Mucosa of descending colon (tissue), 3 donors: ENCODE measurements at regions not wholly inside any gene's neighbourhood (a gene's known extent, or its start where the extent isn't known, plus 50 kb on each side); places are given as distances from the start of the nearest gene placed in this dataset.

ENCODE experiments used
- ATAC-seq: fragments of 200-7000 bp; cut with Tn5 transposase; one replicate; pipeline ENCODE4 v1.9.1; 2020; ENCODE audit warnings: mild to moderate bottlenecking, moderate library complexity
- DNase-seq, 3 donors: peaks; one replicate each; pipeline ENCODE4 v3.0.0-alpha.2; 2020
- H3K36me3 ChIP-seq: fragments of 200-600 bp; one replicate; pipeline ENCODE4 v1.8.0; 2021; ENCODE audit warnings: low read depth, mild to moderate bottlenecking
- H3K4me1 ChIP-seq: fragments of 200-600 bp; one replicate; pipeline ENCODE4 v1.8.0; 2021; ENCODE audit warnings: low read depth, mild to moderate bottlenecking
- H3K4me3 ChIP-seq: fragments of 200-600 bp; one replicate; pipeline ENCODE4 v1.8.0; 2021; ENCODE audit warnings: mild to moderate bottlenecking
- H3K9me3 ChIP-seq: fragments of 200-600 bp; one replicate; pipeline ENCODE4 v1.8.0; 2021; ENCODE audit warnings: mild to moderate bottlenecking
- intact Hi-C, 2 donors: fragments of 100-400 bp; cut with DNase I in 1 of 2; cut with micrococcal nuclease in 1 of 2; formaldehyde crosslinking; loops; one replicate each; pipeline versions ENCODE4 v1.11.0 to v1.11.1; 2022; cut with DNase I, micrococcal nuclease
- TF ChIP-seq, protein P1 (sequence below): fragments of 200-600 bp; IDR thresholded peaks from one replicate; pipeline ENCODE4 v1.8.0; 2022; ENCODE audit warnings: antibody characterized with exemption, mild to moderate bottlenecking
- donor health status: DM: no; HTN: no; CAD: no; lungs with moderate emphysema.
- donor health status: DM: no; HTN: no; CAD: no.
- donor health status: DM: no; HTN: yes; CAD: no.

DNA sequence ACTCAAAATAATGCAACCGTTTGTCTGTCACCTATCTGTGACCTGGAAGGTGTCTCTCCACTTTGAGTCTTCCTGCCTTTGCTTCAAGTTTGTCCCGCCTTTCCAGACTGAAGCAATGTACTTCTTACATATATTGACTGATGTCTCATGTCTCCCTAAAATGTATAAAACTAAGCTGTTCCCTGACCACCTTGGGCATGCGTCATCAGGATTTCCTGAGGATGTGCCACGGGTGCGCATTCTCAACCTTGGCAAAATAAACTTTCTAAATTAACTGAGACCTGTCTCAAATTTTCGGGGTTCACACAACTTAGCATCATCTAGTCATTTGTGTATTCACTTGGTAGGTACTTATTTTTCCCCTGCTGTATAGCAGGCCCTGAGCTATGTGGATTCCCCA, 65.3 kb upstream of the JCAD start:
- Histone ChIP-seq H3K9me3 (no peaks in the 10 kb centered on the region), H3K36me3 (no peaks in the 10 kb centered on the region), H3K4me1 (no peaks in the 10 kb centered on the region), H3K4me3 (no peak overlapping the region)
- intact Hi-C loops = no loop called here
- DNase-seq = no peak
- TF ChIP-seq, protein P1, sequence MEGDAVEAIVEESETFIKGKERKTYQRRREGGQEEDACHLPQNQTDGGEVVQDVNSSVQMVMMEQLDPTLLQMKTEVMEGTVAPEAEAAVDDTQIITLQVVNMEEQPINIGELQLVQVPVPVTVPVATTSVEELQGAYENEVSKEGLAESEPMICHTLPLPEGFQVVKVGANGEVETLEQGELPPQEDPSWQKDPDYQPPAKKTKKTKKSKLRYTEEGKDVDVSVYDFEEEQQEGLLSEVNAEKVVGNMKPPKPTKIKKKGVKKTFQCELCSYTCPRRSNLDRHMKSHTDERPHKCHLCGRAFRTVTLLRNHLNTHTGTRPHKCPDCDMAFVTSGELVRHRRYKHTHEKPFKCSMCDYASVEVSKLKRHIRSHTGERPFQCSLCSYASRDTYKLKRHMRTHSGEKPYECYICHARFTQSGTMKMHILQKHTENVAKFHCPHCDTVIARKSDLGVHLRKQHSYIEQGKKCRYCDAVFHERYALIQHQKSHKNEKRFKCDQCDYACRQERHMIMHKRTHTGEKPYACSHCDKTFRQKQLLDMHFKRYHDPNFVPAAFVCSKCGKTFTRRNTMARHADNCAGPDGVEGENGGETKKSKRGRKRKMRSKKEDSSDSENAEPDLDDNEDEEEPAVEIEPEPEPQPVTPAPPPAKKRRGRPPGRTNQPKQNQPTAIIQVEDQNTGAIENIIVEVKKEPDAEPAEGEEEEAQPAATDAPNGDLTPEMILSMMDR = no peak
- ATAC-seq = no peak

DNA sequence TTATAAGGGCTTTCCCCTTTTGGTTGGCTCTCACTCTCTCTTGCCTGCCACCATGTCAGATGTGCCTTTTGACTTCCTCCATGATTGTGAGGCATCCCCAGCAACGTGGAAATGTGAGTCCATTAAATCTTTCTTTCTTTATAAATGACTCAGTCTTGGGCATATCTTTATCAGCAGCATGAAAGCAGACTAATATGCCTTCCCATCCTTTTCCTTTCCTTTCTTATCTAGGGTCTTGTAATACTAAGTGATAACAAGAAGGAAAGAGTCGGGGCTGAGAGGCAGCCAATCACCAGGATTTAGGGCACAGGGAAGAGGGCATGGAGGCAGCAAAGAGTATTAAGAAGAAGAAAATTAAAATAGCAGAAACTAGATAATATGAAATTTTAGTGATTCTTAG, 62.0 kb upstream of the JCAD start:
- intact Hi-C loops = no loop called here
- no peak for ATAC-seq
- H3K4me1 ChIP-seq = no peaks in the 10 kb centered on the region
- H3K9me3 ChIP-seq = no peaks in the 10 kb centered on the region
- no peaks in the 10 kb centered on the region for H3K36me3 ChIP-seq
- H3K4me3 ChIP-seq = no peak overlapping the region
- no peak for DNase-seq
- TF ChIP-seq, protein P1 = no peak

DNA sequence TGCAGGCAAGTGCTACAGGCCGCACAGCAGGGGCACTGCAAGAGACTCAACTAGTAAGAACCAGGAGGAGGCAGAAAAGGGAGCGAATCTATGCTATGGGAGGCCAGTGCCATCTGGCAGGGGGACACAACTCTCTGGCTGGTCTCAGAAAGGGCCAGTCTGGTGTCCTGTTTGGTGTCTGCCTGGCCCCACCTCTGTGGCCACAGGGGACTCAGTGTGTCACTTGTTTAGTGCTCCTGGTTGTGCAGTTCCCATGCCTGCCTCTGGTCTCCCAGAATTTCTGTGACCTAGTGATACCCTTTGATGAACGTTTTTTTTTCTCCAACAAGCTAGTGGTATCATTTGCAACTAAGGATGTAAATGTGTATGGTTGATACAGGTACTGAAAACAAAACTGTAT, 59.2 kb upstream of the JCAD start:
- Histone ChIP-seq H3K4me3 (no peak overlapping the region), H3K4me1 (no peaks in the 10 kb centered on the region), H3K9me3 (no peaks in the 10 kb centered on the region), H3K36me3 (no peaks in the 10 kb centered on the region)
- DNase-seq (no peak), ATAC-seq (no peak)
- TF ChIP-seq, protein P1 = no peak
- intact Hi-C loops = no loop called here

DNA sequence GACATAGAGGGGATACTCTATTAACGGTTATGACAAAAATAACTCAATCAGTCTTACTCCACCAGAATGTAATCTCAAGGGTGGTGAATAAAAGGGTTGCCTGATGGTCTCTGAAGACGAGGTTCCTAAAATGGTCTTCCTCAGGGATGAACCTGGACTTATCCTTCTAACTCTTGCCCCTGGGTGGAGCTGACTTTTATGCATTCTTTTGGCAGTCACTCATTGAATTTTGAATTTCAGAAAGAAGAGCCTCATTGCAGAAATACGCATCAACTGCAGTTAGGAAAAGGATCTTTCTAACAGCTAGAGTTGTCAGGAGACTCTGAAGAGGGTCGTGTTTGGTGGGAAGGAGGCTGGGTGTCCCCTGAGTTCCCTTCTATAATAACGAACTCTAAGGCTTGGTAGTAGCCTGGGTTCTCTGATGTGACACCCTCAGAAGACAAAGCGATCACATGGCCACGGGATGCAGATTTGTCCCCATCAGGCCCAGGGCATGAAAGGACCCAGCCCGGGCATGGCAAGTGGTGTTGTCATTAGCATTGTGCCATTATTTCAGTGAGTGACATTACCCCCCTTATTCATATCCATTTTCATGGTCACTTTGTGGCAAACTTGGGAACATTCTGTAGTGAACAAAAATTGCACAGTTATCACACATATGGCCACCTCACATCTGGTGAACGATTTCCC, 58.6 kb upstream of the JCAD start:
- Histone ChIP-seq H3K36me3 (no peaks in the 10 kb centered on the region), H3K4me1 (no peaks in the 10 kb centered on the region), H3K4me3 (no peak overlapping the region), H3K9me3 (no peaks in the 10 kb centered on the region)
- no peak for DNase-seq
- ATAC-seq = no peak
- intact Hi-C loops = no loop called here
- TF ChIP-seq, protein P1 = no peak

DNA sequence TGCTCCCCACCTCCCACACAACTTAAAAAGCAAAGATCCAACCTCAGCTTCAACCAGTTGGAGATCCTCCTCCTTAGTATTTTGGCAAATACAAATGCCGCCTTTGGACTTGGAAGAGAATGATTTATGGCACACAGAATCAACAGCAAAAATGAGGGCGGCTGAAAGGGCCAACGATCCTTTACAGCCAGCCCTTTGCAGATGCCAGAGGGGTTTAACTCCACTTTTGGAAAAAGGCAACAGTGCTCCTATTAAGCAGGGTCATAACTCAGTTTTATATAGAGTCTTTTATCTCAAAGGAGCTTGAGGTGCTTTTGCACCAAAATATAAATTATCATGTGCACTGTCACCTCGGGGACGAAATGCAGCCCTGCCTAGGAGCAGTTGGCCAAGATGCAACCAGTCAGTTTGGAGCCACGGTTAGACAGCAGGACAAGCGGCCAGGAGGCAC, 56.7 kb upstream of the JCAD start:
- DNase-seq (no peak), ATAC-seq (no peak)

More for the DNA sequence above, 56.7 kb upstream of the JCAD start:
- Histone ChIP-seq H3K36me3 (no peaks in the 10 kb centered on the region), H3K9me3 (no peaks in the 10 kb centered on the region), H3K4me3 (no peak overlapping the region), H3K4me1 (no peaks in the 10 kb centered on the region)
- intact Hi-C loops = no loop called here
- TF ChIP-seq, protein P1 = no peak
